OCI-LY1 (cell line): ENCODE measurements at regions not wholly inside any gene's neighbourhood (a gene's known extent, or its start where the extent isn't known, plus 50 kb on each side); places are given as distances from the start of the nearest gene placed in this dataset.

Experiments
- H2AFZ ChIP-seq: fragments of 200-600 bp; sonication (generic), shearing (Covaris generic); 2 replicates; pipeline ENCODE4 v1.6.0; 2014; ENCODE audit warnings: antibody characterized with exemption, mild to moderate bottlenecking, low read length
- H3F3A ChIP-seq: fragments of 200-600 bp; sonication (generic), shearing (Covaris generic); 2 replicates; pipeline ENCODE4 v1.6.0; 2014; ENCODE audit warnings: mild to moderate bottlenecking, antibody characterized with exemption, low read length, moderate library complexity; ENCODE audit not compliant: insufficient read depth
- H3K27ac ChIP-seq: fragments of 200-600 bp; sonication (generic); 2 replicates; pipeline ENCODE4 v1.5.1; 2014; ENCODE audit warnings: low read length, mixed run types, mild to moderate bottlenecking, low read depth; ENCODE audit not compliant: poor library complexity, severe bottlenecking
- H3K27me3 ChIP-seq: fragments of 200-600 bp; sonication (generic); 2 replicates; pipeline ENCODE4 v1.6.0; 2014; ENCODE audit warnings: antibody characterized with exemption, mild to moderate bottlenecking, low read length, moderate library complexity; ENCODE audit not compliant: insufficient read depth
- H3K36me3 ChIP-seq: fragments of 200-600 bp; sonication (generic); 2 replicates; pipeline ENCODE4 v1.6.1; 2014; ENCODE audit warnings: mild to moderate bottlenecking, antibody characterized with exemption, low read length, moderate library complexity, mixed read lengths; ENCODE audit not compliant: insufficient read depth
- H3K4me1 ChIP-seq: fragments of 200-600 bp; sonication (generic); 2 replicates; pipeline ENCODE4 v1.5.1; 2014; ENCODE audit warnings: mild to moderate bottlenecking, low read length, moderate library complexity; ENCODE audit not compliant: insufficient read depth, severe bottlenecking
- H3K4me2 ChIP-seq: fragments of 200-600 bp; sonication (generic), shearing (Covaris generic); 2 replicates; pipeline ENCODE4 v1.6.1; 2014; ENCODE audit warnings: low read length
- H3K4me3 ChIP-seq: fragments of 200-600 bp; sonication (generic); 2 replicates; pipeline ENCODE4 v1.5.1; 2014; ENCODE audit warnings: low read length, low read depth, mild to moderate bottlenecking, mixed read lengths; ENCODE audit not compliant: poor library complexity, severe bottlenecking
- H3K79me2 ChIP-seq: fragments of 200-600 bp; shearing (Covaris generic); 2 replicates; pipeline ENCODE4 v1.6.1; 2016; ENCODE audit warnings: mixed run types, low read length, mixed read lengths; ENCODE audit not compliant: insufficient read depth
- H3K9ac ChIP-seq: fragments of 200-600 bp; sonication (generic), shearing (Covaris generic); 2 replicates; pipeline ENCODE4 v1.6.1; 2014; ENCODE audit warnings: mild to moderate bottlenecking, low read length, mixed read lengths
- H3K9me2 ChIP-seq: fragments of 200-600 bp; sonication (generic), shearing (Covaris generic); 2 replicates; pipeline ENCODE4 v1.6.1; 2014; ENCODE audit warnings: low read depth, mild to moderate bottlenecking, low read length, mixed read lengths
- H3K9me3 ChIP-seq: fragments of 200-600 bp; shearing (Covaris generic); 2 replicates; pipeline ENCODE4 v1.6.1; 2014; ENCODE audit warnings: low read length, mixed read lengths
- H4K20me1 ChIP-seq: fragments of 200-600 bp; sonication (generic), shearing (Covaris generic); 2 replicates; pipeline ENCODE4 v1.6.0; 2016; ENCODE audit warnings: mild to moderate bottlenecking, low read length; ENCODE audit not compliant: insufficient read depth
- CTCF ChIP-seq: fragments of 200-600 bp; sonication (generic), shearing (Covaris generic); IDR thresholded peaks from 2 replicates; pipeline ENCODE4 v1.5.1; 2017; ENCODE audit warnings: mild to moderate bottlenecking, antibody characterized with exemption, low read length, moderate library complexity, mixed read lengths
- EZH2 ChIP-seq: fragments of 200-600 bp; sonication (generic), shearing (Covaris generic); IDR thresholded peaks from 2 replicates; pipeline ENCODE4 v1.8.0; 2017; ENCODE audit warnings: borderline replicate concordance, mixed run types, mild to moderate bottlenecking, antibody characterized with exemption, low read length, moderate library complexity, mixed read lengths

- Histone ChIP-seq H3K36me3 (no peaks in the 10 kb centered on the region), H4K20me1 (no peaks in the 10 kb centered on the region), H3K4me3 (no peak overlapping the region), H3K79me2 (no peaks in the 10 kb centered on the region), H3K9me2 (no peaks in the 10 kb centered on the region), H3K9ac (no peak overlapping the region), H3K9me3 (no peaks in the 10 kb centered on the region), H3F3A (no peaks in the 10 kb centered on the region), H3K27me3 (no peaks in the 10 kb centered on the region), H2AFZ (no peak overlapping the region), H3K4me1 (no peaks in the 10 kb centered on the region), H3K27ac (no peak overlapping the region), H3K4me2 (no peak overlapping the region)
- no peak for TF ChIP-seq CTCF
- TF ChIP-seq EZH2, result no peak
Observed at GRCh38 chr9:79173932-79174331, 397.8 kb upstream of the TLE4 start.

GRCh38 chr9:79176014-79176697 is 395.6 kb upstream of the TLE4 start:
- no peaks in the 10 kb centered on the region for H3K27me3 ChIP-seq
- H3K79me2 ChIP-seq, result no peaks in the 10 kb centered on the region
- no peaks in the 10 kb centered on the region for H3K9me2 ChIP-seq
- no peak overlapping the region for H3K9ac ChIP-seq
- no peaks in the 10 kb centered on the region for H3K36me3 ChIP-seq
- H3K4me3 ChIP-seq, result no peak overlapping the region
- H3K9me3 ChIP-seq, result no peaks in the 10 kb centered on the region
- H3K4me1 ChIP-seq, result no peaks in the 10 kb centered on the region
- no peaks in the 10 kb centered on the region for H3F3A ChIP-seq
- H4K20me1 ChIP-seq, result no peaks in the 10 kb centered on the region
- H2AFZ ChIP-seq, result no peak overlapping the region
- no peak for TF ChIP-seq CTCF
- TF ChIP-seq EZH2, result no peak
- H3K4me2 ChIP-seq, result no peak overlapping the region
- no peak overlapping the region for H3K27ac ChIP-seq

GRCh38 chr9:79184831-79185230 is 386.9 kb upstream of the TLE4 start:
- H3K9me3 ChIP-seq, result no peaks in the 10 kb centered on the region
- no peak overlapping the region for H2AFZ ChIP-seq
- H3F3A ChIP-seq, result no peaks in the 10 kb centered on the region
- no peak for TF ChIP-seq EZH2
- TF ChIP-seq CTCF, result no peak
- H3K9me2 ChIP-seq, result no peaks in the 10 kb centered on the region
- H3K36me3 ChIP-seq, result no peaks in the 10 kb centered on the region
- H3K79me2 ChIP-seq, result no peaks in the 10 kb centered on the region
- H3K27ac ChIP-seq, result no peak overlapping the region
- no peak overlapping the region for H3K4me2 ChIP-seq
- no peak overlapping the region for H3K9ac ChIP-seq
- H3K27me3 ChIP-seq, result no peaks in the 10 kb centered on the region
- no peak overlapping the region for H3K4me3 ChIP-seq
- no peaks in the 10 kb centered on the region for H3K4me1 ChIP-seq
- no peaks in the 10 kb centered on the region for H4K20me1 ChIP-seq
